ENCODE measurements at regions not wholly inside any gene's neighbourhood (a gene's known extent, or its start where the extent isn't known, plus 50 kb on each side); places are given as distances from the start of the nearest gene placed in this dataset.
"Not testable (repeated sequence)": the region's sequence is repeated elsewhere in the genome, so short reads cannot be mapped to it uniquely, and the experiment has no call there.

GRCh38 chr1:121036792-121037191 lies 147.2 kb downstream of the PPIAL4A start:
- not testable (repeated sequence) for H3K36me3 ChIP-seq (ENCODE audit: control insufficient read depth, insufficient read depth, low read length, severe bottlenecking); H3K27me3 ChIP-seq (replicated peaks; ENCODE audit: control insufficient read depth, insufficient read depth, low read length); H3K4me1 ChIP-seq (ENCODE audit: control insufficient read depth, insufficient read depth, low read length); DNase-seq (ENCODE audit: low read depth); H3K4me3 ChIP-seq (ENCODE audit: low read length); H3K9ac ChIP-seq (ENCODE audit: low read length); H3K9me3 ChIP-seq (ENCODE audit: control insufficient read depth, low read length)

GRCh38 chr1:121040974-121041373 lies 143.2 kb downstream of the FAM72B start:
- not testable (repeated sequence) for H3K4me1 ChIP-seq (ENCODE audit: control insufficient read depth, insufficient read depth, low read length); H3K9ac ChIP-seq (ENCODE audit: low read length); DNase-seq (ENCODE audit: low read depth); H3K36me3 ChIP-seq (ENCODE audit: control insufficient read depth, insufficient read depth, low read length, severe bottlenecking); H3K4me3 ChIP-seq (ENCODE audit: low read length); H3K27me3 ChIP-seq (replicated peaks; ENCODE audit: control insufficient read depth, insufficient read depth, low read length); H3K9me3 ChIP-seq (ENCODE audit: control insufficient read depth, low read length)

GRCh38 chr1:121041497-121041896 lies 142.6 kb downstream of the FAM72B start:
- H3K4me3 ChIP-seq (ENCODE audit: low read length); H3K9ac ChIP-seq (ENCODE audit: low read length); H3K4me1 ChIP-seq (ENCODE audit: control insufficient read depth, insufficient read depth, low read length); H3K27me3 ChIP-seq (replicated peaks; ENCODE audit: control insufficient read depth, insufficient read depth, low read length); DNase-seq (ENCODE audit: low read depth); H3K36me3 ChIP-seq (ENCODE audit: control insufficient read depth, insufficient read depth, low read length, severe bottlenecking); H3K9me3 ChIP-seq (ENCODE audit: control insufficient read depth, low read length): not testable (repeated sequence)

- H3K36me3 ChIP-seq (ENCODE audit: control insufficient read depth, insufficient read depth, low read length, severe bottlenecking); H3K27me3 ChIP-seq (replicated peaks; ENCODE audit: control insufficient read depth, insufficient read depth, low read length); H3K9me3 ChIP-seq (ENCODE audit: control insufficient read depth, low read length); H3K9ac ChIP-seq (ENCODE audit: low read length); H3K4me3 ChIP-seq (ENCODE audit: low read length); H3K4me1 ChIP-seq (ENCODE audit: control insufficient read depth, insufficient read depth, low read length); DNase-seq (ENCODE audit: low read depth): not testable (repeated sequence)
These were observed 141.3 kb downstream of the FAM72B start for GRCh38 chr1:121042882-121043281.

- H3K4me3 ChIP-seq (ENCODE audit: low read length); H3K27me3 ChIP-seq (replicated peaks; ENCODE audit: control insufficient read depth, insufficient read depth, low read length); H3K9me3 ChIP-seq (ENCODE audit: control insufficient read depth, low read length); H3K36me3 ChIP-seq (ENCODE audit: control insufficient read depth, insufficient read depth, low read length, severe bottlenecking); H3K9ac ChIP-seq (ENCODE audit: low read length); DNase-seq (ENCODE audit: low read depth); H3K4me1 ChIP-seq (ENCODE audit: control insufficient read depth, insufficient read depth, low read length): not testable (repeated sequence)
These were observed 135.8 kb downstream of the FAM72B start for GRCh38 chr1:121048293-121048752.

- H3K36me3 ChIP-seq (ENCODE audit: control insufficient read depth, insufficient read depth, low read length, severe bottlenecking); H3K9ac ChIP-seq (ENCODE audit: low read length); H3K27me3 ChIP-seq (replicated peaks; ENCODE audit: control insufficient read depth, insufficient read depth, low read length); DNase-seq (ENCODE audit: low read depth); H3K9me3 ChIP-seq (ENCODE audit: control insufficient read depth, low read length); H3K4me3 ChIP-seq (ENCODE audit: low read length); H3K4me1 ChIP-seq (ENCODE audit: control insufficient read depth, insufficient read depth, low read length): not testable (repeated sequence)
These were observed 135.2 kb downstream of the FAM72B start for GRCh38 chr1:121048769-121049443.

GRCh38 chr1:121050097-121050496 lies 134.0 kb downstream of the FAM72B start:
- not testable (repeated sequence) for H3K4me3 ChIP-seq (ENCODE audit: low read length); H3K4me1 ChIP-seq (ENCODE audit: control insufficient read depth, insufficient read depth, low read length); H3K9ac ChIP-seq (ENCODE audit: low read length); H3K36me3 ChIP-seq (ENCODE audit: control insufficient read depth, insufficient read depth, low read length, severe bottlenecking); DNase-seq (ENCODE audit: low read depth); H3K27me3 ChIP-seq (replicated peaks; ENCODE audit: control insufficient read depth, insufficient read depth, low read length); H3K9me3 ChIP-seq (ENCODE audit: control insufficient read depth, low read length)

- not testable (repeated sequence) for H3K27me3 ChIP-seq (replicated peaks; ENCODE audit: control insufficient read depth, insufficient read depth, low read length); H3K9ac ChIP-seq (ENCODE audit: low read length); H3K4me1 ChIP-seq (ENCODE audit: control insufficient read depth, insufficient read depth, low read length); H3K9me3 ChIP-seq (ENCODE audit: control insufficient read depth, low read length); DNase-seq (ENCODE audit: low read depth); H3K4me3 ChIP-seq (ENCODE audit: low read length); H3K36me3 ChIP-seq (ENCODE audit: control insufficient read depth, insufficient read depth, low read length, severe bottlenecking)
These were observed 132.9 kb downstream of the FAM72B start for GRCh38 chr1:121051161-121051790.

GRCh38 chr1:121052081-121052660 lies 132.0 kb downstream of the FAM72B start:
- not testable (repeated sequence) for H3K4me1 ChIP-seq (ENCODE audit: control insufficient read depth, insufficient read depth, low read length); H3K9me3 ChIP-seq (ENCODE audit: control insufficient read depth, low read length); H3K4me3 ChIP-seq (ENCODE audit: low read length); H3K36me3 ChIP-seq (ENCODE audit: control insufficient read depth, insufficient read depth, low read length, severe bottlenecking); DNase-seq (ENCODE audit: low read depth); H3K9ac ChIP-seq (ENCODE audit: low read length); H3K27me3 ChIP-seq (replicated peaks; ENCODE audit: control insufficient read depth, insufficient read depth, low read length)

- H3K4me3 ChIP-seq (ENCODE audit: low read length); H3K27me3 ChIP-seq (replicated peaks; ENCODE audit: control insufficient read depth, insufficient read depth, low read length); H3K9ac ChIP-seq (ENCODE audit: low read length); H3K9me3 ChIP-seq (ENCODE audit: control insufficient read depth, low read length); H3K4me1 ChIP-seq (ENCODE audit: control insufficient read depth, insufficient read depth, low read length); DNase-seq (ENCODE audit: low read depth); H3K36me3 ChIP-seq (ENCODE audit: control insufficient read depth, insufficient read depth, low read length, severe bottlenecking): not testable (repeated sequence)
These were observed 129.2 kb downstream of the FAM72B start for GRCh38 chr1:121054928-121055327.

GRCh38 chr1:121066925-121067324 lies 117.2 kb downstream of the FAM72B start:
- H3K36me3 ChIP-seq (ENCODE audit: control insufficient read depth, insufficient read depth, low read length, severe bottlenecking), result not testable (repeated sequence)

More at GRCh38 chr1:121066925-121067324, 117.2 kb downstream of the FAM72B start:
- H3K27me3 ChIP-seq (replicated peaks; ENCODE audit: control insufficient read depth, insufficient read depth, low read length); H3K9ac ChIP-seq (ENCODE audit: low read length); H3K9me3 ChIP-seq (ENCODE audit: control insufficient read depth, low read length); H3K4me3 ChIP-seq (ENCODE audit: low read length); H3K4me1 ChIP-seq (ENCODE audit: control insufficient read depth, insufficient read depth, low read length); DNase-seq (ENCODE audit: low read depth): not testable (repeated sequence)

Measured in adipocyte (in vitro differentiated cells).